HEK293 (cell line): ENCODE measurements at regions not wholly inside any gene's neighbourhood (a gene's known extent, or its start where the extent isn't known, plus 50 kb on each side); places are given as distances from the start of the nearest gene placed in this dataset.
A peak's percentile ranks its signal among the peaks of the same experiment; 100 is the strongest.

Experiments
- CTCF ChIA-PET: fragments of 350-600 bp; formaldehyde crosslinking; extraction: SDS; loops from one replicate; lab custom pipeline; 2021; ENCODE audit warnings: antibody characterized with exemption; lab: Yijun Ruan, JAX
- POLR2A ChIA-PET: fragments of 300-600 bp; formaldehyde crosslinking; extraction: SDS; loops from one replicate; lab custom pipeline; 2020; ENCODE audit warnings: antibody characterized with exemption, inconsistent platforms; lab: Yijun Ruan, JAX
- H3K27ac ChIP-seq: fragments of 200-500 bp; sonication (Bioruptor generic); 2 replicates; pipeline ENCODE4 v1.5.1; 2014; ENCODE audit warnings: low read depth, low read length, control low read depth, inconsistent platforms; ENCODE audit errors: extremely low read depth
- H3K36me3 ChIP-seq, 2 experiments: fragments of 200-500 bp in 1 of 2; sonication (Bioruptor generic) in 1 of 2; 1 replicate in 1 of 2; 2 replicates in 1 of 2; pipeline ENCODE4 v1.5.1; 2014 to 2017; ENCODE audit warnings: inconsistent platforms in 2 of 2, low read length in 2 of 2; ENCODE audit not compliant: control insufficient read depth in 2 of 2, insufficient read depth in 1 of 2
- H3K4me1 ChIP-seq: fragments of 200-500 bp; sonication (Bioruptor generic); 2 replicates; pipeline ENCODE4 v1.5.1; 2014; ENCODE audit warnings: mild to moderate bottlenecking, low read length, inconsistent platforms; ENCODE audit not compliant: control insufficient read depth, insufficient read depth
- H3K4me3 ChIP-seq: 2 replicates; pipeline ENCODE4 v1.5.1; 2011; ENCODE audit warnings: low read depth, mild to moderate bottlenecking, control low read depth, low read length, moderate library complexity
- H3K9me3 ChIP-seq: fragments of 200-500 bp; sonication (Bioruptor generic); 2 replicates; pipeline ENCODE4 v1.5.1; 2014; ENCODE audit warnings: low read depth, low read length, inconsistent platforms; ENCODE audit not compliant: control insufficient read depth, insufficient read depth
- EGR2 ChIP-seq: fragments of 450-650 bp; formaldehyde crosslinking; IDR thresholded peaks from 2 replicates; pipeline ENCODE4 v1.5.1; 2016; ENCODE audit warnings: low read depth, missing biosample characterization, missing genetic modification characterization
- KLF1 ChIP-seq: fragments of 450-650 bp; formaldehyde crosslinking; IDR thresholded peaks from 2 replicates; pipeline ENCODE4 v1.5.1; 2016; ENCODE audit warnings: missing biosample characterization, missing genetic modification characterization
- KLF8 ChIP-seq: fragments of 450-650 bp; formaldehyde crosslinking; IDR thresholded peaks from 2 replicates; pipeline ENCODE4 v1.5.1; 2016; ENCODE audit warnings: missing biosample characterization, missing genetic modification characterization
- RBAK ChIP-seq: fragments of 450-650 bp; formaldehyde crosslinking; IDR thresholded peaks from 2 replicates; pipeline ENCODE4 v1.5.1; 2016; ENCODE audit warnings: missing biosample characterization, missing genetic modification characterization
- TRIM28 ChIP-seq: IDR thresholded peaks from 2 replicates; pipeline ENCODE4 v1.6.1; 2011; ENCODE audit warnings: low read length, control low read depth, borderline replicate concordance
- ZBTB1 ChIP-seq: fragments of 450-650 bp; formaldehyde crosslinking; IDR thresholded peaks from 2 replicates; pipeline ENCODE4 v1.5.1; 2016; ENCODE audit warnings: missing biosample characterization, missing genetic modification characterization
- ZBTB7A ChIP-seq: fragments of 450-650 bp; formaldehyde crosslinking; IDR thresholded peaks from 2 replicates; pipeline ENCODE4 v1.5.1; 2016; ENCODE audit warnings: low read depth, missing biosample characterization, missing genetic modification characterization
- ZFHX2 ChIP-seq: fragments of 450-650 bp; formaldehyde crosslinking; conservative IDR thresholded peaks from 2 replicates; pipeline ENCODE4 v1.5.1; 2016; ENCODE audit warnings: missing biosample characterization, missing genetic modification characterization
- ZNF112 ChIP-seq: fragments of 450-650 bp; formaldehyde crosslinking; IDR thresholded peaks from 2 replicates; pipeline ENCODE4 v1.5.0; 2017; ENCODE audit warnings: missing biosample characterization, missing genetic modification characterization
- ZNF133 ChIP-seq: fragments of 450-650 bp; formaldehyde crosslinking; IDR thresholded peaks from 2 replicates; pipeline ENCODE4 v1.5.1; 2016; ENCODE audit warnings: missing biosample characterization, missing genetic modification characterization
- ZNF223 ChIP-seq: fragments of 450-650 bp; formaldehyde crosslinking; IDR thresholded peaks from 2 replicates; pipeline ENCODE4 v1.5.1; 2016; ENCODE audit warnings: missing biosample characterization, missing genetic modification characterization
- ZNF274 ChIP-seq, 2 experiments: fragments of 200-500 bp in 1 of 2; fragments of 450-650 bp in 1 of 2; sonication (Bioruptor generic) in 1 of 2; formaldehyde crosslinking in 1 of 2; IDR thresholded peaks; 2 replicates each; pipeline versions ENCODE4 v1.5.1 to v1.6.1; 2014 to 2016; ENCODE audit warnings: borderline replicate concordance in 1 of 2, inconsistent platforms in 1 of 2, low read length in 1 of 2, missing biosample characterization in 1 of 2, missing genetic modification characterization in 1 of 2
- ZNF404 ChIP-seq: fragments of 450-650 bp; formaldehyde crosslinking; IDR thresholded peaks from 2 replicates; pipeline ENCODE4 v1.5.1; 2017; ENCODE audit warnings: missing biosample characterization, missing genetic modification characterization
- ZNF416 ChIP-seq: fragments of 450-650 bp; formaldehyde crosslinking; IDR thresholded peaks from 2 replicates; pipeline ENCODE4 v1.5.1; 2016; ENCODE audit warnings: missing biosample characterization, missing genetic modification characterization
- ZNF433 ChIP-seq: fragments of 450-650 bp; formaldehyde crosslinking; IDR thresholded peaks from 2 replicates; pipeline ENCODE4 v1.5.1; 2016; ENCODE audit warnings: missing biosample characterization, missing genetic modification characterization, low read depth
- ZNF558 ChIP-seq: fragments of 450-650 bp; formaldehyde crosslinking; IDR thresholded peaks from 2 replicates; pipeline ENCODE4 v1.5.1; 2016; ENCODE audit warnings: missing biosample characterization, missing genetic modification characterization
- ZNF571 ChIP-seq: fragments of 450-650 bp; formaldehyde crosslinking; IDR thresholded peaks from 2 replicates; pipeline ENCODE4 v1.5.0; 2017; ENCODE audit warnings: missing biosample characterization, missing genetic modification characterization
- ZNF621 ChIP-seq: fragments of 450-650 bp; formaldehyde crosslinking; IDR thresholded peaks from 2 replicates; pipeline ENCODE4 v1.5.1; 2017; ENCODE audit warnings: missing biosample characterization, missing genetic modification characterization
- ZNF654 ChIP-seq: fragments of 450-650 bp; formaldehyde crosslinking; IDR thresholded peaks from 2 replicates; pipeline ENCODE4 v1.5.1; 2016; ENCODE audit warnings: low read depth, missing biosample characterization, missing genetic modification characterization
- ZNF658 ChIP-seq: fragments of 450-650 bp; formaldehyde crosslinking; IDR thresholded peaks from 2 replicates; pipeline ENCODE4; 2016; ENCODE audit warnings: missing biosample characterization, missing genetic modification characterization
- ZNF664 ChIP-seq: fragments of 450-650 bp; formaldehyde crosslinking; IDR thresholded peaks from 2 replicates; pipeline ENCODE4 v1.5.1; 2016; ENCODE audit warnings: missing biosample characterization, missing genetic modification characterization
- ZSCAN16 ChIP-seq: fragments of 450-650 bp; formaldehyde crosslinking; IDR thresholded peaks from 2 replicates; pipeline ENCODE4 v1.5.1; 2016; ENCODE audit warnings: missing biosample characterization, missing genetic modification characterization
- TF ChIP-seq, protein P1 (sequence below): fragments of 450-650 bp; formaldehyde crosslinking; IDR thresholded peaks from 2 replicates; pipeline ENCODE4 v1.5.1; 2016; ENCODE audit warnings: missing biosample characterization, missing genetic modification characterization
- TF ChIP-seq, protein P2 (sequence below): fragments of 450-650 bp; formaldehyde crosslinking; IDR thresholded peaks from 2 replicates; pipeline ENCODE4 v1.5.1; 2016; ENCODE audit warnings: missing biosample characterization, missing genetic modification characterization
- TF ChIP-seq, protein P3 (sequence below): fragments of 450-650 bp; formaldehyde crosslinking; IDR thresholded peaks from 2 replicates; pipeline ENCODE4 v1.5.1; 2016; ENCODE audit warnings: missing biosample characterization, missing genetic modification characterization

DNA sequence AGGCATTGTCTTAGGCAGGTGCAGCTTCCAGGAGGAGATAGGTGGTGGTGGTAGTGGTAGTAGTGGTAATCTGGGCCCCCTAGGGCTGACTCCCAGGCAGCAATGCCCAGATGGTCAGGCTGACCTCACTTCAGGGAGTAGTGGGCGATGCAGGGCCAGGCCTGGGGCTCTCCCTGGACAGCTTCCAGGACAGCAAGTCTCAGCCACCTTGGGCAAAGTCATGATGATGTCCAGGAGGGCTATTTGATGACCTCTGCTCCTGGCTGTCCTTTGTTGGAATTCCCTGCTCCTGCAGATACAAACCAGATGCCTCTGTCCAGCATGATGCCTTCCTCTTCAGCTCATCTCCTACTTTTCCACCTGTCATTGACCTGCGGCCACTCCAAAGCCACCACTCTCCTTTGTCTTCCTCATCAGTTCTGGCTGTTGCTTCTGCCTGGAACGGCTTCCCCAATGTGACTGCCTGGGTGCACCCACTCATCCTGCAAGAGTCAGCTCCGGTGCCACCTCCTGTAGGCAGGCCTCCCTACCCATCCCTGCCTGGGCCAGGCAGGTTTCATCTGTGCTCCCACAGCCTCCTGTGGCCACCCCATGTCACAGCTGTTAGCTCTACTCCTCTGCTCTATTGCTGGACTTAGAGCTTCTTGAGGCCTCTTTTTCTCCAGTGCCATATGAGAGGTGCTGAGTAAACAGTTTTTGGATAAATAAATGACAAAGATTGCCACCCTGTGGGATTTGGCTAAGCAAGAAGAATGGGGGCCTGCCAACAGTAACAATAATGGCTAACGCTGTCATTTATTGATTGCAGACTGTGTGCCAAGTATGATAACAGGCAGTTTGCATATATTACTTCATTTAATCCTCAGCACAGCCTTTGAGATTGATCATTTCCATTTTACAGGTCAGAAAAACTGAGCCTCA is 172.9 kb upstream of the NECTIN1 start:
- H3K36me3 ChIP-seq, result no peaks in the 10 kb centered on the region
- no peaks in the 10 kb centered on the region for H3K4me1 ChIP-seq
- no peaks in the 10 kb centered on the region for H3K9me3 ChIP-seq
- H3K4me3 ChIP-seq, result no peak overlapping the region
- TF ChIP-seq ZNF664 (tag by site-specific recombination), result 0 out of 2 replicates have a peak, but pooled peaks have one; percentile 13
- TF ChIP-seq TRIM28, result no peak
- peak; percentile 39; the same call in 1 of the 2 replicates for TF ChIP-seq ZFHX2 (tag by site-specific recombination)
- 0 out of 2 replicates have a peak, but pooled peaks have one; percentile 39 for TF ChIP-seq EGR2 (tag by site-specific recombination)
- TF ChIP-seq, protein P1, sequence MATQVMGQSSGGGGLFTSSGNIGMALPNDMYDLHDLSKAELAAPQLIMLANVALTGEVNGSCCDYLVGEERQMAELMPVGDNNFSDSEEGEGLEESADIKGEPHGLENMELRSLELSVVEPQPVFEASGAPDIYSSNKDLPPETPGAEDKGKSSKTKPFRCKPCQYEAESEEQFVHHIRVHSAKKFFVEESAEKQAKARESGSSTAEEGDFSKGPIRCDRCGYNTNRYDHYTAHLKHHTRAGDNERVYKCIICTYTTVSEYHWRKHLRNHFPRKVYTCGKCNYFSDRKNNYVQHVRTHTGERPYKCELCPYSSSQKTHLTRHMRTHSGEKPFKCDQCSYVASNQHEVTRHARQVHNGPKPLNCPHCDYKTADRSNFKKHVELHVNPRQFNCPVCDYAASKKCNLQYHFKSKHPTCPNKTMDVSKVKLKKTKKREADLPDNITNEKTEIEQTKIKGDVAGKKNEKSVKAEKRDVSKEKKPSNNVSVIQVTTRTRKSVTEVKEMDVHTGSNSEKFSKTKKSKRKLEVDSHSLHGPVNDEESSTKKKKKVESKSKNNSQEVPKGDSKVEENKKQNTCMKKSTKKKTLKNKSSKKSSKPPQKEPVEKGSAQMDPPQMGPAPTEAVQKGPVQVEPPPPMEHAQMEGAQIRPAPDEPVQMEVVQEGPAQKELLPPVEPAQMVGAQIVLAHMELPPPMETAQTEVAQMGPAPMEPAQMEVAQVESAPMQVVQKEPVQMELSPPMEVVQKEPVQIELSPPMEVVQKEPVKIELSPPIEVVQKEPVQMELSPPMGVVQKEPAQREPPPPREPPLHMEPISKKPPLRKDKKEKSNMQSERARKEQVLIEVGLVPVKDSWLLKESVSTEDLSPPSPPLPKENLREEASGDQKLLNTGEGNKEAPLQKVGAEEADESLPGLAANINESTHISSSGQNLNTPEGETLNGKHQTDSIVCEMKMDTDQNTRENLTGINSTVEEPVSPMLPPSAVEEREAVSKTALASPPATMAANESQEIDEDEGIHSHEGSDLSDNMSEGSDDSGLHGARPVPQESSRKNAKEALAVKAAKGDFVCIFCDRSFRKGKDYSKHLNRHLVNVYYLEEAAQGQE (tag by site-specific recombination), result peak; percentile 71
- ChIA-PET POLR2A (no interaction called here), CTCF (interaction anchor here (0.6 kb wide), 1 partner anchor 206 kb away, joined by 3 read pairs; no protein-coding TSS in a partner anchor)
- no peak overlapping the region for H3K27ac ChIP-seq

DNA sequence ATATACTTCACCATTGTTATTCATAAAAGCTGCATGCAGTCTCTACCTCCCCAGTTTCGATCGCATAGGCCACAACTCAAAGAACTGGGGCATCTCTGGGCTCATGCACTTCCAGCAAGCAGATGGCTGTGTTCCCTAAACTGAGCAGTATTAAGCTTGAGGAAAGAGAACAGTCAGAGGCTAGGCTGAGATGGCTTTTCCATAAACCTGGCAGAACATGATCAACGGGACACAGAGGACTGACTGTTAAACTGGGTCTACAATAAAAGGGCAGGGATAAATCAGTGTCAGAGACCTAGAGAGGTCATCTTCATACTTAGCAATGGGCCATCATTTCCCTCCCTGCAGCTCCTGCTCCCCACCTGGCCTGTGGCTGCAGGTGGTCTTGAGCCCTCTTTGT is 171.0 kb upstream of the NECTIN1 start:
- Histone ChIP-seq H3K4me1 (no peaks in the 10 kb centered on the region), H3K9me3 (no peaks in the 10 kb centered on the region), H3K36me3 (no peaks in the 10 kb centered on the region), H3K27ac (no peak overlapping the region), H3K4me3 (no peak overlapping the region)
- TF ChIP-seq ZNF133 (no peak), RBAK (tag by site-specific recombination) (no peak), ZNF416 (tag by site-specific recombination) (no peak), ZNF558 (tag by site-specific recombination) (no peak), ZSCAN16 (tag by site-specific recombination) (no peak), ZNF433 (tag by site-specific recombination) (no peak), ZNF223 (tag by site-specific recombination) (no peak), ZNF274 (IDR thresholded peaks at IDR 0.05; ENCODE audit: low read length) (no peak), ZNF274 (tag by site-specific recombination; IDR thresholded peaks at IDR 0.05; ENCODE audit: borderline replicate concordance) (no peak), ZBTB1 (tag by site-specific recombination) (no peak), ZNF112 (no peak)
- TF ChIP-seq, protein P2, sequence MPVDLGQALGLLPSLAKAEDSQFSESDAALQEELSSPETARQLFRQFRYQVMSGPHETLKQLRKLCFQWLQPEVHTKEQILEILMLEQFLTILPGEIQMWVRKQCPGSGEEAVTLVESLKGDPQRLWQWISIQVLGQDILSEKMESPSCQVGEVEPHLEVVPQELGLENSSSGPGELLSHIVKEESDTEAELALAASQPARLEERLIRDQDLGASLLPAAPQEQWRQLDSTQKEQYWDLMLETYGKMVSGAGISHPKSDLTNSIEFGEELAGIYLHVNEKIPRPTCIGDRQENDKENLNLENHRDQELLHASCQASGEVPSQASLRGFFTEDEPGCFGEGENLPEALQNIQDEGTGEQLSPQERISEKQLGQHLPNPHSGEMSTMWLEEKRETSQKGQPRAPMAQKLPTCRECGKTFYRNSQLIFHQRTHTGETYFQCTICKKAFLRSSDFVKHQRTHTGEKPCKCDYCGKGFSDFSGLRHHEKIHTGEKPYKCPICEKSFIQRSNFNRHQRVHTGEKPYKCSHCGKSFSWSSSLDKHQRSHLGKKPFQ (tag by site-specific recombination), result no peak
- ChIA-PET CTCF (no interaction called here), POLR2A (no interaction called here)

DNA sequence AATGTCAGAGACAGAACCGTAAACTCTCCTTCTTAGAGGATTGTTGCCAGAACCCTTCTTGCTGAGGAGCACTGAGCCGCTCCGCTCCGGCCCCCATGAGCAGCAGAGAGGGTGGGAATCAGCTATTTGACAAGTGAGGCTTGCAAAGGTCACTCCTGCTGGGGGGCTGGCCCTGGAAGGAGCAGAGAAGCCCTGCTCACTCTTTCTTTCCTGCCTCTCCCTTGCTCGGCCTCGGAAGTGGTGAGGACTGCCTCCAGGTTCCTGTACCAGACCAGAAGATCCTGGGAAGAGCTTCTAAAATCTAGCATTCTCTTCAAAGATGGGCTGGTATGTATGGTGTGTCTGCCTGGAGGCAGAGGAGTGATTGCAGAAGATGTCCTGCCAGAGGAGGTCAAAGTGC is 168.6 kb upstream of the NECTIN1 start:
- ChIA-PET POLR2A (no interaction called here), CTCF (interaction anchor here (1.3 kb wide), 1 partner anchor 26 kb away, joined by 3 read pairs; no protein-coding TSS in a partner anchor)
- Histone ChIP-seq H3K9me3 (no peaks in the 10 kb centered on the region), H3K36me3 (no peaks in the 10 kb centered on the region), H3K4me1 (no peaks in the 10 kb centered on the region), H3K4me3 (no peak overlapping the region), H3K27ac (no peak overlapping the region)
- TF ChIP-seq ZNF621, result no peak
- TF ChIP-seq ZNF654 (tag by site-specific recombination), result no peak
- no peak for TF ChIP-seq ZBTB7A (tag by site-specific recombination)
- no peak for TF ChIP-seq ZNF571 (tag by site-specific recombination)
- TF ChIP-seq ZNF658 (tag by site-specific recombination), result no peak
- no peak for TF ChIP-seq KLF1 (tag by site-specific recombination)
- no peak for TF ChIP-seq KLF8 (tag by site-specific recombination)
- TF ChIP-seq, protein P3, sequence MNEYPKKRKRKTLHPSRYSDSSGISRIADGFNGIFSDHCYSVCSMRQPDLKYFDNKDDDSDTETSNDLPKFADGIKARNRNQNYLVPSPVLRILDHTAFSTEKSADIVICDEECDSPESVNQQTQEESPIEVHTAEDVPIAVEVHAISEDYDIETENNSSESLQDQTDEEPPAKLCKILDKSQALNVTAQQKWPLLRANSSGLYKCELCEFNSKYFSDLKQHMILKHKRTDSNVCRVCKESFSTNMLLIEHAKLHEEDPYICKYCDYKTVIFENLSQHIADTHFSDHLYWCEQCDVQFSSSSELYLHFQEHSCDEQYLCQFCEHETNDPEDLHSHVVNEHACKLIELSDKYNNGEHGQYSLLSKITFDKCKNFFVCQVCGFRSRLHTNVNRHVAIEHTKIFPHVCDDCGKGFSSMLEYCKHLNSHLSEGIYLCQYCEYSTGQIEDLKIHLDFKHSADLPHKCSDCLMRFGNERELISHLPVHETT (tag by site-specific recombination), result no peak
- TF ChIP-seq ZNF404, result no peak
